ENCODE measurements at regions not wholly inside any gene's neighbourhood (a gene's known extent, or its start where the extent isn't known, plus 50 kb on each side); places are given as distances from the start of the nearest gene placed in this dataset.

GRCh38 chr6:1136827-1137226, 175.1 kb upstream of the FOXQ1 start:
- TF ChIP-seq TAF1 (IDR thresholded peaks at IDR 0.05; ENCODE audit: borderline replicate concordance, insufficient read depth, low read length) (no peak), REST (IDR thresholded peaks at IDR 0.05; ENCODE audit: insufficient read depth in 1 of 2, low read depth in 2 of 2, low read length in 2 of 2) (no peak)
